Retina (tissue), 1 donor: ENCODE measurements at regions not wholly inside any gene's neighbourhood (a gene's known extent, or its start where the extent isn't known, plus 50 kb on each side); places are given as distances from the start of the nearest gene placed in this dataset.
A peak's percentile ranks its signal among the peaks of the same experiment; 100 is the strongest.

Experiments
- DNase-seq: peaks from one replicate; pipeline ENCODE4 v3.0.0-alpha.2; 2016

DNA sequence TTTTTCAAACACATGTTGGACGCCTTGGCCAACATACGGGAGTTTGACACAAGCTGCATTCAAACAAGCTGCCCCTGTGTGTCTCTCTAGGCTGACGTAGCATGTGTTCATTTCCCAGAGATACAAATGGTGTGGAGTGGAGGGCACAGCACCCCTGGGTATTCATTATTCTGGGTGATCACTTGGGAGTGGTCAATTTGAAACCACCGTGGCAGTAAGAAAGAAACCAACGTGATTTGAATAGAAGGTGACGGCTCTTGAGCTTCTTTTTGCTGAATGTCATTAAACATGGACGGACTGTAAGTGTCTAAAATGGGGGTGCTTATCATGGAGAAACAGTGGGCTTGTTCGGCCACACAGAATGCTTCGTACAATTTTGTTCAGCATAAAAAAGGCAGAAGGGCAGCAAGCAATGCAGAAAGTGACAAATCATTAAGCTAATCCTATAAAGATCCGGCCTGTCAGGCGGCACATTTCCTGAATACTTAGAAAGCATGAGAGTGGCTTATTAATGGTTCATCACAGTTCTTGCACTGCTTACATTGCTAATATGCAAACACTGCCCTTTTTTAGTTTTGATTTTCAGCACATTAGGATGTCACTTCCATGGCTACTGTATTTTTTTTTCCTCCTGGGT, 1261.9 kb upstream of the CITED2 start:
- peak; percentile 69 for DNase-seq

DNA sequence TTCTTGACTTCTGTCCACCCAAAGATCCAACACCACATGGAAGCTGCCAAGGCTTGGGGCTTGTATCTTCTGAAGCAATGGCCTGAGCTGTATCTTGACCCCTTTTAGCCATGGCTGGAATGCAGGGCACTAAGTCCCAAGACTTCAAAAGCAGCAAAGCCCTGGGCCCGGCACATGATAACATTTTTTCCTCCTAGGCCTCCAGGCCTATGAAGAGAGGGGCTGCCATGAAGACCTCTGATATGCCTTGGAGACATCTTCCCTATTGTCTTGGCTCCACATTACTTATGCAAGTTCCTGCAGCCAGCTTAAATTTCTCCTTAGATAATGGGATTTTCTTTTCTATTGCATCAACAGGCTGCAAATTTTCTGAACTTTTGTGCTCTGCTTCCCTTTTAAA, 1252.6 kb upstream of the CITED2 start:
- no peak for DNase-seq

DNA sequence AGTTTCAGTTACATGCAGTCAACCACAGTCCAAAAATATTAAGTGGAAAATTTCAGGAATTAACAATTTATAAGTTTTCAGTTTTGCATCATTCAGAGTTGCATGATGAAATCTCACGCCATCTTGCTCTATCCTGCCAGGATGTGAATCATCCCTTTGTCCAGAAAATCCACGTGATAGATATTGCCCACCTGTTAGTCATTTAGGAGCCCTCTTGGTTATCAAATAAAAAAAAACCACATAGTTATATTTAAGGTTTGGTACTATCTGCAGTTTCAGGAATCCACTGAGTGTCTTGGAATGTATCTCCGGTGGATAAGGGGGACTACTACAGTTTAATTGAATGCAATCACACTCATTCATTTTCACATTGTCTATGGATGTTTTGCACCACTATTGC, 1249.0 kb upstream of the CITED2 start:
- DNase-seq: no peak

DNA sequence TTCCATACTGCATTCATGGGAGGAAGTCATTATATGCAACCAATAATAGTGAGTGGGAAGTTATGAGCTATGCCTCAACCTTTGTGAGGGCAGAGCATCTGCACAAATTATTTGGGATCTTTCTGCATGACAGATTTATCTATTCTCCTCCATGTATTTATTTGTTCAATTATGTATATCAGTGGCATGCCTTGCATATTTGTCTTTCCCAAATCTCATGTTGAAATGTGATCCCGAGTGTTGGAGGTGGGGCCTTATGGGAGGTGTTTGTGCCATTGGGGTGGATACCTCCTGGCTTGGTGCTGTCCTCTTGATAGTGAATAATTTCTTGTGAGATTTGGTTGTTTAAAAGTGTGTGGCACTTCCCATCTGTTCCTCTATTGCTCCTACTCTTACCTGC, 1246.0 kb upstream of the CITED2 start:
- DNase-seq: no peak

DNA sequence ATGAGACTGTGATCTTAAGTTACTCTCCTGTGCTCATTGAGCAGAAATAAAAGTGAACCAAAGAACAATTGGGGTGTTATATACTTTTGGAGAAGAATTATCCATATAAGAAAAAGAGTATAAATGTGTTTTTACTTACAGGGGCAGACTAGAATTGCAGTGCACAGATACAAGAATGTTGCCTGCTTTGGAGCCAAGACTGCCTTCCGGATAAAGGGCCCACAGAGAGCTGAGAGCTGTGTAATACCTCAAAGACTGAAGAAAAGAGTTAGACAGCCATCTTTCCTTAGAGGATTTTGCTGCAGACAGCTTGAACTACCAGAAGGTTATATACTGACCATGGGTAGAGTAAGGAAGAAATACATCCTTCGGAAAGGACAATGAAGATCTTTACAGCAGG, 1235.5 kb upstream of the CITED2 start:
- no peak for DNase-seq

DNA sequence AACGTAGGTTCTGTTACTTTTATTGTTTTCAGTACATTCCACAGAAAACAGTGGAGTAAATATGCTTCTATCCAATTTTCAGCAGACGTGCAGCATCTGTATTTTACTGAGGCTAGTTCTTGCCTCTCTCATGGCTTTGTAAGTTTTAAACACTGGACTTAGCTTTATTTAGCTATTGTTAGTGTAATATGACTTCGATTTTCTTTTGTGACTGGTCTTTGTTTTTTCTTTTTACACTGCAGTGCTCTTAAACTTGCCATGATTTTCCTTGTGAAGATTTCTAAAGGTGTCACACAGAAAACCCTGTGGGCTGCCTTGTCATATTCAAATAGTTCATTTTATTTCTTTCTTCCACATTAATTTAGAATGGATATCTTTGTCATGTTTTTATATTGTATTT, 1234.9 kb upstream of the CITED2 start:
- no peak for DNase-seq

DNA sequence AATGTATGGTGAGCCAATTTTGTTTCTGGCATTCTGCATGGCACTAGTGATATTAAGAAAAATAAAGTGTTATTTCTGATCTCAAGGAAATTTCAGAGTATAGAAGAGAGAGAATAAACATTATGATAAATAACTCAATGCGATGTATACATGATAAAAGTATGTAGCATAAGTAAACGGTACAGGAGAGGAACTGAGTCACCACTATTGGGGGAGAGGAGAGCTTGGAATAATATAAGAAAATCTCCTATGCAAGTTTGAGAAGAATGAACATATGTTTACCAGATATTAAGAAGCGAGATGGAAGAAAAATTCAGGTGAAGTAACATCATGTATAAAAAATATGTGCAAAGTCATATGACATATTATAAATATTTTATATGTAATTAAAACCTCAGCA, 1230.3 kb upstream of the CITED2 start:
- no peak for DNase-seq

DNA sequence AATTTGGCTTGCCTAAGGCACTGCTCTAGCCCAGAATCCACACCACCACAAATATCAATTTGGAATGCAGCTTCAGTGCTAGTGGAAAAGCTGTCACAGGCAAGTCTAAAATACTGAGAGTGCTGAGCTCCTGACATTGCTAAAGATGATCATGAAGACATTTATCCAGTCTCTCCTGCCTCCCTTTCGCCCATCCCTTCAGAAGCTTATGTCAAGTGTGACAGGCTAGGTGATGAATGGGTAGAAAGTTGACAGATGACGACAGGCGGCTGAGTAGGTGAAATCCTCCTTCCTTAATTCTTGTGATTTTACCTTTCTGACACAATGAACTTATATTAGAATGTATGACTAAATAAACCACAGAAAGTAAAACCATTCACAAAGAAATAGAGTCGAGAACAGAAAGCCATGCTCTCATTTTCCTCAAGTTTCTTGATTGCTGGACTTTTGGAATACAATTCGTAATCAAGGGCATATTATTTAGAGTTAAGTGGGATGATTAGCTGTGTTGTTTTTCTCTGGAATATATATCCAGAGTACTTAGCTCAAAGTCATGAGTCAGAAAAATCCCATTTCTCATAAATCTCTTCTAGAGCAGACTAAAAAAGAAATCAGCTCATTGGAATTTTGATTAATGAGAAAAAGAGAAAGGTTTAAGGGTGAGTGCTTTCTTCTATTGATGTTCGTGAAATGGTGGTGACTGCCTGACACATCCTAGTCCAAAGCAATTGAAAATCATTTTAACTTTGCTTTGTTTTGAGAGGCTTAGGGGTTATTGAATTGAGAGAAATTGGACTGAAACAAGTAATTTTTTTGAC, 1228.2 kb upstream of the CITED2 start:
- DNase-seq: peak; percentile 47

DNA sequence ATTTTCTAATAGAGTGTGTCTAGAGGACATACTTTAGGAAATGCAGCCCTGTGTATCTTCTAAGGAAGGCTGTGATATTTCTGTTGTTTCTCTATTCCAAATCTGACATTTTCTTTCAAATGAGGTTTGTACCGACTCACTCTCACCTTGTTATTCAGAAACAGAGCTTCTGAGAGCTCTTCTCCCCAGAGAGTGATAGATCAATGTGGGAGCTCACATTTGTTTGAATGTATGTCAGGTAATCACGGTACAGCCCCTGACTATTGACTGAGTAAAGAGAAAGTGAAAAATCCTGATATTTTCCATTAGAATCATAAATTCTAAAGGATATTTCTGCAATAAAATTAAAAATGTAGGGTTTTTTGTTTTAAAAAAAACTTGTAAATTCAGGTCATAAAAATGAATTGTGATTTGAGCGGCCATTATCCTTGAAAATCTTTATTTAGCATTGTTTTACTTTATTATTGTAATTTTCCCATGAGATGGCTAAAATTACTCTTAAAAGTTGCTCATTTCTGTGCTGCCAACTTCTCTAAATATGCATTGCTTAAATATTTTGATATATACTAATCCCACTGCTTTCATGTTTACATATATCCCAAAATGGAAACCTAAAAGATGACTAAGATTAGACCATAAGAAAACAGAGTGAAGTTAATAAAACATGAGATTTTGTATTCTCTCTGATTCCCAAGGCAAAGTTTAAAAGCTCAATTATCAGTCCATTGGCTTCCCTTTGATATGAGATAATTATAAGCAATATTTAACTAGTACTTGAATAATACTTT, 1226.8 kb upstream of the CITED2 start:
- no peak for DNase-seq

DNA sequence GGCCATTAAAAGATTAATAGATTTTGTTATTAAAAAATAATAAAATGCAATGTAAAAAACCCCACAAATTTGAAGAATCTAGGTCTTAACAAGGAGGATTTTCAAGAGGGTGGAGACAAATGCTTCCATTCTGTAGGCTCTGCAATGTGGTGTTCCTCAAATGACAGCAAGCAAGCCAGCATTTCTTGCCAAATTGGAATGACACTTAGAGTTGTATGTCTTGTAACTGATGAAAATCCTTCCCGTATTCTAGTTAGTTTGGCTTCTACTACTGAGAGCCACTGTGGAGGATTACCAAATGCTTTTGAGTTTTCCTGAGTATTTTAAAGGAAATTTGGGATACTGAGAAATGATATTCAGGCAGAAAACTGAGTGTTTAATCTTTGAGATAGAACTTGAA, 1225.5 kb upstream of the CITED2 start:
- no peak for DNase-seq

DNA sequence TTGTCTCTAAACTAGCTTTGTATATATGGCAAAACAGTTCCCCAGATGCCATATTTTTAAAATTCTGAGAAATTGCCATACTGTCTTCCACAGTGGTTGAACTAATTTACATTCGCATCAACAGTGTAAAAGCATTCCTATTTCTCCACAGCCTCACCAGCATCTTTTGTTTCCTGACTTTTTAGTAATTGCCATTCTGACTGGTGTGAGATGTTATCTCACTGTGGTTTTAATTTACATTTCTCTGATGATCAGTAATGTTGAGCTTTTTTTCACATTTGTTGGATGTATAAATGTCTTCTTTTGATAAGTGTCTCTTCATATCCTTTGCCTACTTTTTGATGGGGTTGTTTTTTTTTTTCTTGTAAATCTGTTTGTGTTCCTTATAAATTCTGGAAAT, 1222.7 kb upstream of the CITED2 start:
- no peak for DNase-seq

DNA sequence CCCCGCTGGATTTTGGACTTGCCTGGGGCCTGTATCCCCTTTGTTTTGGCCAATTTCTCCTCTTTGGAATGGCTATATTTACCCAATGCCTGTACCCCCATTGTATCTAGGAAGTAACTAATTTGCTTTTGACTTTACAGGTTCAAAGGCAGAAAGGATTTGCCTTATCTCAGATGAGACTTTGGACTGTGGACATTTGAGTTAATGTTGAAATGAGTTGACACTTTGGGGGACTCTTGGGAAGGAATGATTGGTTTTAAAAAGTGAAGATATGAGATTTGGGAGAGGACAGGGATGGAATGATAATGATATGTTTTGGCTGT, 1220.3 kb upstream of the CITED2 start:
- DNase-seq: no peak

DNA sequence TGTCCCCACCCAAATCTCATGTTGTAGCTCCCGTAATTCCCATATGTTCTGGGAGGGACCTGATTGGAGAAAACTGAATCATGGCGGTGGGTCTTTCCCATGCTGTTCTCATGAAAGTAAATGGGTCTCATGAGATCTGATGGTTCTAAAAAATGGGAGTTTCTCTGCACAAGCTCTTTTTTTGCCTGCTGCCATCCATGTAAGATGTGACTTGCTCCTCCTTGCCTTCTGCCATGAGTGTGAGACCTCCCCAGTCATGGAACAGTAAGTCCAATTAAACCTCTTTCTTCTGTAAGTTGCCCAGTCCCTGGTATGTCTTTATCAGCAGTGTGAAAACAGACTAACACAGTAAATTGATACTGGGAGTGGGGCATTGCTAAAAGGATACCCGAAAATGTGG, 1218.4 kb upstream of the CITED2 start:
- DNase-seq: no peak

DNA sequence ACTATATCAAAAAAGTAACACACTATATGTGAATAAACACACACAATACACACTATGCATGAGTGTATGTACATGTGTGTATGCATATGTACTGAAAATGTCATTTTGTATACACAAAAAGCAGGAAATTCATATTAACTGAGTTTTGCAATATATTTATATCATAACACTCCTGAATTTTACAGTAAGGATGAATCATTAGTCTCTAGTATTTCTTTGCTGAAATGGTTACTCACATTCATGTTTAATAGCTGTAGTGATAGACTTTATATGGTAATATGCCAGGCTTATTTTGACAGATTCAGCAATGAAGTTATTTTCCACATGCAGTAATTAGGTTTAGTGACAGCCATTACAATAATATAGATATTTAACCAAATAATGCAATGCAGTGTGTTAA, 1216.2 kb upstream of the CITED2 start:
- DNase-seq: no peak

DNA sequence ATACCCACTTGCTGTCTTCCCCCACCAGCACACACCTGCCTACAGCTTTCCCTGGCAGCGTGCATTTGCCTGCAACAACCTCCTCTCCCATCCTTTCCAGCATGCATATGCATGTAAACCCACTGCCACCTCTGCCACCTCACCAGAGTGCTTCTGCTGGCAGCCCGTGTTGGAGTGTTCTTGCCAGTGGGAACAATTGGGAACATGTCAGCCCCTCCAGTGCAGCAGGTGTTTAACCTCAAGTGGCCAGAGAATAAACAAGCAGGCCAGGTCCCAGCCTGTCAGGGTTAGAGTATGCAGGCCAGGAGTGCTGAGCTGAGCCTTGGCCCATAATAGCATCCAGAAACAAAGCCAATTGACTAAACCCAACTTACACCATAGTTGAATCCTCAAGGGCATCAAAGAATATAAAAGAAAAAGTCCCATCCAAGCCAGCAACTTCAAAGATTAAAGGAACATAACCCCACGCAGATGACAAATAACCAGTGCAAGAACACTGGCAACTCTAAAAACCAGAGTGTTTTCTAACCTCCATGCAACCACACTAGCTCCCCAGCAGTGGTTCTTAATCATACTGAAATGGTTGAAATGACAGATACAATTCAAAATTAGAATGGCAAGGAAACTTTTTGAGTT, 1212.1 kb upstream of the CITED2 start:
- no peak for DNase-seq

DNA sequence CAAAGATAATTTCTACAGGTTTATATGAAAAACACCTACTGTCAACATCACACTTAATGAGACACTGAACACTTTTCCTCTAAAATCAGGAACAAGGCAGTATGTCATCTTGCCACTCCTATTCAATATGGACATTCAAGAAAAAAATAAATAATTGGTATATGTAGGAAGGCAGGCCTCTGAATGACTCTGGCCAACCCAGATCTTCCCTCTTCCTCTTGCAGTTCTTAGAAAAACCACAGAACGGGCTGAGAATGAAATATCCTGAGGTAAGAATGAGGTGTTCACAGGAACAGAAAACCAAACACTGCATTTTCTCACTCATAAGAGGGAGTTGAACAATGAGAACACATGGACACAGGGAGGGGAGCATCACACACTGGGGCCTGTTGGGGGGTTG, 1207.2 kb upstream of the CITED2 start:
- no peak for DNase-seq

DNA sequence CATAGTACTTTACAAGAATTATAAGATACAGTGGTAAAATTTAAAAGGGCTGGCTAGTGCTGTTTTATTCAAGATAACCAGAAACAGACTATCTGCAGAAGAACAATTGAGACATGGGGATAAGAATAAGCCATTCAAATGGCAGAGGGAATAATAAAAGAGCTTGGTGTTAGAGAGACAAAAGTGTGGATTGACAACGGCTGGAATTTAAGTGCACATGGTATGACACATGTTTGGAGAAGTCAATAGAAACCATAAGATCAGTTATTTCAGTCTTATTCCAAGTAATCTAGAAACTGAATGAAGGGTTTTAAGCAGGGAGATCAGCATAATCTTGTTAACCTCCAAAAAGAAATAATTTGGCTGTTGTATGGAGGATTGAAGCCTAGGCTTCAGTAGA, 1205.5 kb upstream of the CITED2 start:
- DNase-seq: no peak

DNA sequence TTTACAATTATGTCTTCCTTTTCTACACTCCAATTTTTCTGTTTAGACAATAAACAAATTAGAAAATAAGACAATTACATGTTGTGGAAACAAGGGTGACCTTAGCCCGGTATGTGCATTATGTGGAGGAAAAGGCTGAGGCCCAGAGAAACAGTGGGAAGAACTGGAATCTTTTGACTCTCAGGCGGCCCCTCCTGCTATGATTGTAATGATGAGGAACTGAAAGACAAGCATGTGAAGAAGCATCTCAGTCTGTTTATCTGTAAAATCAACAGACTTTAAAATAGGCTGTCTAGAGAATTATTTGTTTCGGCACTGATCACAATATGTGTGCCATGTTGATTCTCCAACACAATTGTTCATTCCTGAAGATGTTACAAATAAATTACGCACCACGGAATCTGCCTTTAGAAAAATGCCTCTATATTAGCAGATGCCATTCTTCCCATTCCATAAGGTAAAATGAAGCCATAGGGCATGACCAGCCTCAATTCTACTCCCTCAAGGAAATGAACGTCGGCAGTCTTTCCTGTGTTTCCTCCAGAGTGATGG, 1201.6 kb upstream of the CITED2 start:
- peak; percentile 15 for DNase-seq

DNA sequence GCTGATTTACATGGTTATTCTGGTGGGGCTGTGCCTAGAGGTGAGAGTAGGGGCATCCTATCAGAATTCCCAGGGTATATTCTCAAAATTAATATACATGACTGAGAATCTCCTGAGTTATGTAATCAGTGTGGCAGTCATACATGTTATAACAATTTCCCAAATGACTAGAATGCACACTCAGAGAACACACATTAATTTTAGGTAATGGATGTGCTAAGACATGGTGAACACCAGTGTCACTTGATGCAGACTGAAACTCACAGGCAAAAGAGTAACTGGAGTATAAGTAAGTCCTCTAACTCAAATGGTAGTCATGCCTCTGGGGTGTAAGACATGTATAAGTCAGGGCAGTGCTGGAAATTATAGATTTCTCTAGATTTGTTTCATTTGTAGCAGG, 1198.4 kb upstream of the CITED2 start:
- no peak for DNase-seq

DNA sequence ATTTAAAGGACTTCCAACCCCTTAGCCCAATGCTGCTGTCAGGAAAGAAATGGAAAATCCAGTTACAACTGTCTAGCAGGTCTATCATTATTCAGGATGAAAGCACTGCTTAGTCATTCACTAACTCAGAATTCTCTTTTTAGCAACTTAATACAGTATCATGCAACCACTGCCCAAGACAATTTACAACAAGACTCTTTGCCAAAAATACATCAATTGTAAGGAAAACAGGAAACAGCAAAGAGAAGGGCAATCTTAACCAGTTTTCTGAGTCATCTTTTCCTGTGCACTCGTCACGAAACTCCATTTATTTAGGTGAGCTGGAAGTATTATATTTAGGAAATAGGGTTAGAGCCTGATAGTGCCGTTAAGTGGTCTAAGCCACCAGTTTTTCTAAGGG, 1197.7 kb upstream of the CITED2 start:
- no peak for DNase-seq

DNA sequence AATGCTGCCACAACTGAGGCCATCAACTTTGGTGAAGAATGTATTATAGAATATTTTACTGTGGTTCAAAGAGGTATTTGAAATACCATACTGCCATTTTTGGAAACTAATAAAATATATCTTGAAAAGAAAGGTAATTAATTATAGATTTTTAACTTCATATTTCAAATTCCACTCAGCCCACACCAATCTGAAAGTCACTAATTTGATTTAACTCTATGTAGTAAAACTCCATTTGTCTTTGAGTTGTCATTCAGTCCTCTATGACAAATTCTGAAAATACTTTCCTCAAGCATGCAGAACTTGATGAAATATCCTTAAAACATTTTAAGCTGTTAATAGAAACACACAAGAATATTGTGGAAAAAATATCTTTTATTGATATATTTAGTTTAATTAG, 1196.7 kb upstream of the CITED2 start:
- DNase-seq: no peak

DNA sequence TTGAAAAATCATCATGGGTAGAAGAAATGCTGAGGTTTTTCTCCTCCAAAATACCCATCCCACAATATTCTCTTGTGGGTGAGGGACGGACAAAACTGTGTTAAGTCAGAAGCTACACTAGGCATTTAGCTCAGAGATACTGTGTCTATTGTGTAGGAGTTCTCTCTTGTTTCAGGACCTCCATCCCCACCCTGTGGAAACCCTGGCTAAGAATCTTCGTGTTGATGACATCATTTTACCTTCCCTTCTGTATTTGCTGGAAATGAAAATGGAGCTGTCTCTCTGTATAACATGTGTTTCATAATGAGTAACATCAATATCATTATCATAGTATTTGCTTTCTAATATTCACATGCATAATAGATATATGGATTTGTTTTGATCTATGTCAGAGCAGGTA, 1193.0 kb upstream of the CITED2 start:
- no peak for DNase-seq

DNA sequence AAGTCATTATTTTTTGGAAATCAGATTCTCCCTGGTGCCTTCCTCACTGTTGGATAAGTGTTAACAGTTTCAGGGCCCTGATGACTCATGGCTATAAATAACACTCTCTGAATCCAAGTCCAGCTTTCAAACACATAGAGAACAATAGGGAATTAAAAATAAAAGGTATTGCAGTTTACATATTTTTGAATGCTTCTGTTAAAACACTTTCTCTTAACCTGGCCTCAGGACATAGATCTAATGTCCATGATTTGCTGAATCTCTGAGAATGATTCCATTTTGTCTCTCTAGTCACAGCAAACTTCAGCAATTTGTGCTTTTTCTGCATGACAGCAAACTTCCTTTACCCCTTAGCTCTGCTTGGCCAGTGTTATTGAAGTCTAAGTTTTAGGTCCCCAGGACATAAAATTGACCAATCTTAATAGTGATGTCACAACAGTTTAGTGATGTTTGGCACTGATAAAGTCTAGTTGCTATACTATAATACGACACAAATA, 1192.4 kb upstream of the CITED2 start:
- DNase-seq: no peak
